ENCODE measurements at regions not wholly inside any gene's neighbourhood (a gene's known extent, or its start where the extent isn't known, plus 50 kb on each side); places are given as distances from the start of the nearest gene placed in this dataset.

GRCh38 chr13:109389892-109390345, 396.5 kb downstream of the IRS2 start:
- no peaks in the 10 kb centered on the region for H3K36me3 ChIP-seq
- H3K27ac ChIP-seq, result no peak overlapping the region
- H3K27me3 ChIP-seq, result no peaks in the 10 kb centered on the region
- no peak for TF ChIP-seq CTCF (IDR thresholded peaks at IDR 0.05)
- peak; percentile 57 for DNase-seq (ENCODE audit: low spot score)
- H3K4me1 ChIP-seq, result no peaks in the 10 kb centered on the region
- H3K4me3 ChIP-seq, result no peak overlapping the region
- no peaks in the 10 kb centered on the region for H3K9me3 ChIP-seq

- Histone ChIP-seq H3K36me3 (no peaks in the 10 kb centered on the region), H3K9me3 (no peaks in the 10 kb centered on the region), H3K4me3 (no peak overlapping the region), H3K27me3 (no peaks in the 10 kb centered on the region), H3K27ac (no peak overlapping the region), H3K4me1 (no peaks in the 10 kb centered on the region)
- DNase-seq (ENCODE audit: low spot score), result peak; percentile 30
- no peak for TF ChIP-seq CTCF (IDR thresholded peaks at IDR 0.05)
These were observed 396.9 kb downstream of the IRS2 start for GRCh38 chr13:109389456-109389855.

- Histone ChIP-seq H3K36me3 (no peaks in the 10 kb centered on the region), H3K4me3 (no peak overlapping the region), H3K4me1 (no peaks in the 10 kb centered on the region), H3K27me3 (no peaks in the 10 kb centered on the region), H3K27ac (no peak overlapping the region), H3K9me3 (no peaks in the 10 kb centered on the region)
- TF ChIP-seq CTCF (IDR thresholded peaks at IDR 0.05), result no peak
- DNase-seq (ENCODE audit: low spot score), result peak; percentile 55
These were observed 398.9 kb downstream of the IRS2 start for GRCh38 chr13:109387471-109387870.

- Histone ChIP-seq H3K9me3 (no peaks in the 10 kb centered on the region), H3K4me3 (no peak overlapping the region), H3K27me3 (no peaks in the 10 kb centered on the region), H3K4me1 (no peaks in the 10 kb centered on the region), H3K36me3 (no peaks in the 10 kb centered on the region), H3K27ac (no peak overlapping the region)
- TF ChIP-seq CTCF (IDR thresholded peaks at IDR 0.05), result no peak
- peak; percentile 50 for DNase-seq (ENCODE audit: low spot score)
These were observed 401.2 kb downstream of the IRS2 start for GRCh38 chr13:109385242-109385560.

GRCh38 chr13:109384491-109385241, 401.7 kb downstream of the IRS2 start:
- Histone ChIP-seq H3K4me3 (no peak overlapping the region), H3K36me3 (no peaks in the 10 kb centered on the region), H3K27me3 (no peaks in the 10 kb centered on the region), H3K27ac (no peak overlapping the region), H3K9me3 (no peaks in the 10 kb centered on the region), H3K4me1 (no peaks in the 10 kb centered on the region)
- TF ChIP-seq CTCF (IDR thresholded peaks at IDR 0.05), result no peak
- peak; percentile 43 for DNase-seq (ENCODE audit: low spot score)

- no peak for DNase-seq (ENCODE audit: low spot score)
- no peaks in the 10 kb centered on the region for H3K9me3 ChIP-seq
- no peaks in the 10 kb centered on the region for H3K4me1 ChIP-seq
- no peaks in the 10 kb centered on the region for H3K36me3 ChIP-seq
- H3K27me3 ChIP-seq, result no peaks in the 10 kb centered on the region
- no peak overlapping the region for H3K4me3 ChIP-seq
- no peak overlapping the region for H3K27ac ChIP-seq
- no peak for TF ChIP-seq CTCF (IDR thresholded peaks at IDR 0.05)
These were observed 402.7 kb downstream of the IRS2 start for GRCh38 chr13:109383683-109384082.
